ENCODE measurements at regions not wholly inside any gene's neighbourhood (a gene's known extent, or its start where the extent isn't known, plus 50 kb on each side); places are given as distances from the start of the nearest gene placed in this dataset.

- TF ChIP-seq CTCF (IDR thresholded peaks at IDR 0.05) (no peak), POLR2A (IDR thresholded peaks at IDR 0.05) (no peak)
Observed at GRCh38 chr3:159786489-159787177, 202.0 kb upstream of the IL12A start.
